GM19468 (cell line): ENCODE measurements at regions not wholly inside any gene's neighbourhood (a gene's known extent, or its start where the extent isn't known, plus 50 kb on each side); places are given as distances from the start of the nearest gene placed in this dataset.
"Not testable (repeated sequence)": the region's sequence is repeated elsewhere in the genome, so short reads cannot be mapped to it uniquely, and the experiment has no call there.

ENCODE experiments used
- ATAC-seq: cut with Tn5 transposase; IDR thresholded peaks from one replicate; pipeline ENCODE4 v1.9.1; 2021; ENCODE audit warnings: mild to moderate bottlenecking, moderate library complexity, moderate number of reproducible peaks; ENCODE audit not compliant: unreplicated experiment; ENCODE audit errors: extremely low read depth

DNA sequence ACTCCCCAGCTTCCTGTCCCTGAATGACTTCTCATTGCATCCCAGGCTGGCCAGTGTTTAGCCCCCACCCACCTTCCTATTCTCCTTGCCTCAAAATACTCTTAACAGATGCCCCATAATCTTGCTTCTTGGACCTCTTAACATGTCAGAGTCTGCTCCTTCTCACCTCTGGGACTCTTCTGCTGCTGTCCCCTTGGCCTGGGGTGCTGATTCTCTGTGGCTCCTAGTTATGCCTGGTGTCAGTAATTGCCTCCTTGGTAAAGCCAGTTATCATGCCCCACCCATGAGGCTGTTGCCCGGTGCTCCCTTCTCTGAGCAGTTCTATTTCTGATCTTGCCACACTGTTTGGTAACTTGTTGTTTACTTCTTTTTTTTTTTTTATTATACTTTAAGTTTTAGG, 256.8 kb downstream of the STIM2 start:
- ATAC-seq: no peak

GRCh38 chr4:27119239-27119638, 258.6 kb downstream of the STIM2 start:
- no peak for ATAC-seq

DNA sequence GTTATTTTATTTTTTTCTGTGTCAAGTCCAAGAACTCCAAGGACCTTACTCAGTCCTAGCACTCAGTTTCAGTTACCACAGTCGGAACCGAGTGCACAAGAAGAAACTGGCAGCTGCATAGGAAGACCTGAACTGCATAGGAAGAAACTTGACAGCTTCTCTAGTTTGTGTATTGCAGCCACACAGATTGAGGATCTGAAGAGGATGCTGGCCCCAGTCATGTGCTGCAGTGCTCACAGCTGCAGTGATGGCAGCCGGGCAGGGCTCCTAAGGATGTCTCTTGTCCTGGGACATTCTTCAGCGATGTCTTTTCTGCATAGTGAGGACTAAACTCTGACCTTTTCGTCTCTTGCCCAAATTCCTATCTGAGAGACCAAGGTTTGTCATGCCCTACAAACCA, 261.2 kb downstream of the STIM2 start:
- ATAC-seq: no peak

GRCh38 chr4:27123123-27123768, 262.6 kb downstream of the STIM2 start:
- ATAC-seq: no peak

- ATAC-seq: no peak
Observed at GRCh38 chr4:27123769-27124124, 263.1 kb downstream of the STIM2 start.

- not testable (repeated sequence) for ATAC-seq
Observed at GRCh38 chr4:27126895-27127294, 266.3 kb downstream of the STIM2 start.

GRCh38 chr4:27128443-27128842, 267.8 kb downstream of the STIM2 start:
- no peak for ATAC-seq

- ATAC-seq: no peak
Observed at GRCh38 chr4:27129871-27130366, 269.3 kb downstream of the STIM2 start.

DNA sequence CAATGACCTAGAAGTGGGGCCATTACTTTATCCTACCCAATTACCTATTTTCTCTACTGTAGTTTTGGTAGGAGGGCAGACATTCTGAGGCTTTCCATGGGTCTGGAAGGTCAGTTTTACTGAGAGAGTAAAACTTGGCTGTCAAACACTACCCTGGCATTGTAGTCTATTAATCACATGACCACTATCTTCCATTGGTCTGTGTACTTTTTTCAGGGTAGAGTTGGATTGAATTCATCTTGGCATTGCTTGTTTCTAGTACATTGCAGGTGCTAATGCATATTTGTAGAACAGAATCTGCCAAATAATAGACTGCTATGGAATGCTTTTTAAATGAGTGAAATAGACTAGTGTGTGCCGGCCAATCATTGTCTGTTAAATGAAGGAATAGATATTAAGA, 271.9 kb downstream of the STIM2 start:
- ATAC-seq: no peak

- ATAC-seq: no peak
Observed at GRCh38 chr4:27140486-27140885, 279.8 kb downstream of the STIM2 start.

- ATAC-seq: no peak
Observed at GRCh38 chr4:27141530-27141929, 280.9 kb downstream of the STIM2 start.

- ATAC-seq: no peak
Observed at GRCh38 chr4:27142841-27143240, 282.2 kb downstream of the STIM2 start.

DNA sequence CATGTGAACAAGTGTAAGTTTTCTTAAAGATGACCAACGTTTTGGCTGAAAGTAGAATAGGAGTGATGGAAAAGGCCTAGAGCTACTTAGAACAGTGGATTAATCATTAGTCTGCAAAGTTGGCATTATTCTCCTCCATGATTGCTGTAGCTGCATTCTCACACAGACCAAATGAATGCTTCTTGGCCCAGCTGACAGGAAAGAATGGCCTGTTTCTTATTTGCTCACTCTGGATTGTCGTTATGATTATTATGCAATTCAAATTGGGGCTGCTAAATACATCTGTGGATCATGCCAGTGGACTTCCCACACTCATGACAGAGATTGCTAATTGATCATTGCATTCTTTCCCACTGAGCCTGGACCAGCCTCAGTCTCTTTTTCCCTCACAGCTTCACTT, 285.0 kb downstream of the STIM2 start:
- no peak for ATAC-seq

- ATAC-seq: no peak
Observed at GRCh38 chr4:27148211-27148895, 287.7 kb downstream of the STIM2 start.

DNA sequence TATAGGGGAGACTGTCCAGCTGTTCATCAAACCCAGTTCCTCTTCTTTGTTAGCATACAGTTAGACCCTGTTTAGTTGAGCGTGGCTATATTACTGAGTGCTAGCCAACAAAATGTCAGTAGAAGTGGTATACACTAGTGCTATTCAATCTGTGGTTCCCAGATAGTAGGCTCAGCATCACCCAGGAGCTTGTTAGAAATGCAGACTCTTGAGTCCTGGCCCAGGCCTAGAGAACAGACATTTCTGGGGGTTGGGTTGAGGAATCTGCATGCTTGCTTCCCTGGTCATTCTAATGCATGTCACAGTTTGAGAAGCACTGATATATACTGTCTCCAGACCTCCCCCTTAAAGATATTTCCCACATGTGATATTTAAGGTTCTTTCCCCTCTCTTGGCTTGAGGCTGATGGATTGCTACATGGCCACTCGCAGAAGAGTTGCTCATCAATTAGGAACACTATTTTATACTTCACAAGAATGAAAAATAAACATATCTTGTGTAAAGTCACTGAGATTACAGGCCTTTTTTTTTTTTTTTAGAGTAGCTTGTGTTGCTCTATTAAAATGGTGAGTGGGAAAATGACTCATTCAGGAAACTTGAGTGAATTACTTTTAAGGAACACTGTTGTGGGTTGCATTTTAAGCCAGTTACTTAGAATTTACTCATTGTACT, 289.0 kb downstream of the STIM2 start:
- no peak for ATAC-seq

GRCh38 chr4:27152703-27153102, 292.1 kb downstream of the STIM2 start:
- ATAC-seq: no peak

GRCh38 chr4:27154706-27155105, 294.1 kb downstream of the STIM2 start:
- no peak for ATAC-seq

DNA sequence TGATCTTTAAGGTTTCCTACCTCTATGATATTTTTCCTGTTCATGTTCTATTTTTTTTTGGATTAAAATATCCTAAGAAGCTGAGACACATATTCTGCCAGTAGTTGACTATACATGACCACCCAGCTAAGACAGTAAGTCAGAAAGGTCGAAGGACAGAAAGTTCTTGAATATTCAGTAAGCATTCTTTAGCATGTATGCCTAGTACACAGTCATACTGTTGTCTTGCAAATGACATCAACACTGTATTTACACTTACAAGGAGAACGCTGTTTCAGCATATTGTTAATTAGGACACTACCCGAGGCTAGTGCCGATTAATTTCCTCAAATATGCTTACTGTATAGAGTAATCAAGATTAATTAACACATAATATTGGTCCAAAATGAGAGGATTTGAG, 300.6 kb downstream of the STIM2 start:
- no peak for ATAC-seq

DNA sequence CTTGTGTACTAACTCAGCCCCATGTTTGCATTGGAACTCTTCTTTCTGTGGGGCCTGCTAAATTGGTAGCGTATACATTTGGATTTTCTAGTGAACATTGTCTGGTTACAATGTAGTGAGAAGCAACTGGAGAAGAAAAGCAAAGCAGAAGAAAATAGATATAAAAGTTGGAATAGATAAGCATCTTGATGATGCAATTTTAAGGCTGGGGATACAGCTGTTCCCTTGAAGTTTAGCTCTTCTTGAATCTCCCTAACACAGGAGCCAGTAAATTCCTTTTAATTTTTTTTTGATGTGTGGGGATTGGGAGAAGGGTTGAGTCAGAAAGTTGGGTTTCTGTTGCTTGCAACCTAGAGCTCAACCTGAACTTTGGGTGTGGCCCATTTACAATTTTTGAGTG, 308.1 kb downstream of the STIM2 start:
- no peak for ATAC-seq

DNA sequence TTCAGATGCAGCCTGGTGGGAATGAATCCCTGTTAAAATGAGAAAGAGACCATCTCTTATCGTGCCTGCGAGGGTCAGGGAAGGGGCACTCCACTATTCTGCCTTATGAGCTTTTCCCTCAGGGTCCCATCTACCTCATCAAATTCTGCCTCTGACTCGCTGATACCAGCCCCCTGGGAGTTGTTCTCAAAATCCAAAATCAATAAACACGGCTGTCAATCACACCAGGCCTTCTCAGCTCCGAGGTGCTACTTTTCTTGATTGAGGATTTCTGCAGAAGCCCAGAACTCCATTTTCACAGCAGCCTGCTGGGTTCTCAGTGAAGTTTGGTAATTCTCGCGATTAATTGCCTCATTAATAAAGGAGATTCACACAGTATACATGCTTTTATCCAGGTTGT, 312.6 kb downstream of the STIM2 start:
- ATAC-seq: no peak

- no peak for ATAC-seq
Observed at GRCh38 chr4:27176400-27176799, 315.8 kb downstream of the STIM2 start.
